GM11168 (cell line): ENCODE measurements at regions not wholly inside any gene's neighbourhood (a gene's known extent, or its start where the extent isn't known, plus 50 kb on each side); places are given as distances from the start of the nearest gene placed in this dataset.
"Not testable (repeated sequence)": the region's sequence is repeated elsewhere in the genome, so short reads cannot be mapped to it uniquely, and the experiment has no call there.

Source experiments
- in situ Hi-C: fragments of 300-500 bp; cut with MboI; formaldehyde crosslinking; loops from one replicate; pipeline ENCODE4 v1.12.0; 2022; ENCODE audit warnings: low sequenced_read_pairs; ENCODE audit not compliant: unreplicated experiment

DNA sequence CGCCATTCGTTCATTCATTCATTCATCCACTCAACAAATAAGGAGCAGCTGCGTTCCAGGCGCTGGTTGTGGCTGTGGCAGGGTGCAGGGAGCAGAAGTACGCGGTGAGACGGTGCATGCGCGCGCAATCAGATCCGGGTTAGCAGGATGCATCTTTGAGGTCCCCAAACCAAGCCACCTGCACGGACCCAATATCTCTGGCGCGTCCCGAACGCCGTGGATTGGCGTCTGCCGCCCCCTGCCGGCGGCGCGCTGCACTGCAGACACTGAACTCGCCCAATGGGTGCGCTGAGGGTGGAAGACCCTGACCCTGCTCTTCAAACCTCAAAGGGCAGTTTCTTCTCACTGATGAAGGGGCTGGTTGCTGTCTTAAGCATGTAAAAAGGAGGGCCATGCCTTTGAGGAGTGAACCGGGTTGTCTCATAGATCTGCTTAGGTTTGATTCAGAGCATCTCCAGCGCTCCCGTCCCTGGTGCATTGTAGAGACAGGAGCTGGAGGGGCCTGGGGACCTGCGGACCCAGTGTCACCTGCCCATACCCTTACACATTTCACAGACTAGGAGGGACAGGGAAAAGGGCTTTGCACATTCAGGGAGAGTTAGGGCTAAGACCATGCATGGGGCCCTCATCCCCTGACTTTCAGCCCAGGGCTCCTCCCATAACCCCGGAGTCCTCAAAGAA, 102.5 kb downstream of the RAMP3 start:
- in situ Hi-C loops = no loop called here

DNA sequence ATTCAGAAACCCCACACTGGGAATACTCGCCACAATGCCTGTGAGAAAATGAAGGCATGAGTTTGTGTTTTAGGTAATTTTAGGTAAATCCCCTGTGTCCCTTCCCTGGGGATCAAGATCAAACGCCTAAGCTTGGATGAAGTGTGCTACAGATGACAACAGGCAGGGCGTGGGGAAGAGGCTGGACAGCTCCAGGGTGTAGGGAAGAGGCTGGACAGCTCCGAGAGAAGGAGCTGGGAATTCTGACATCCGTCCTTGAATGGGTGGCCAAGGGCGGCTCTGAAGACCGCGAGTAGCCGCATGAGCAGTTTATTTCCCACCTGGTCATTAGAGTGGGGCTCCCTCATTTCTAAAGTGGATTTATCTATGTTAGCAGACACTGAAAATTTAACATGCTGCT, 109.7 kb downstream of the RAMP3 start:
- in situ Hi-C loops = no loop called here

DNA sequence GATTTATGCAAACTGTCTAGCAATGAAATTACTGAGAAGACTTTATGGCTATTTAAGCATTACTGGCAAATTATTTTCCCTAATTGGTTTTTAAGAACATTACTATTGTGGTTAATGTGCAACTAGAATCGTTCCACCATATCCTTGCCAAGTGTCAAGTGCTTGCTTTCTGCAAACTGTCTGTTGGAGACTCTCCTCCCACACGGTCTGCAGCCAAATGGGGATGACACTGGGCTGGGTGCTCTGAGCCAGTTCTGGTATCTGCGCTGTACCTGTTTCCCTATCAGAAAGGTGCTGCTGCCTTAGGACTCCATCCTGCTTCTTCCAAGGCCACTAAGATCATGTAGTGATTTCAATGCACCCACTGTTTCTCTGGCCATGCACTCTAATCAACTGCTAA, 110.4 kb downstream of the RAMP3 start:
- in situ Hi-C loops = no loop called here

- in situ Hi-C loops = no loop called here
These were observed 111.6 kb downstream of the RAMP3 start for GRCh38 chr7:45269192-45269591.

- in situ Hi-C loops = no loop called here
These were observed 121.3 kb downstream of the RAMP3 start for GRCh38 chr7:45278763-45279398.

- in situ Hi-C loops = not testable (repeated sequence)
These were observed 132.0 kb downstream of the RAMP3 start for GRCh38 chr7:45289611-45290010.

- in situ Hi-C loops = no loop called here
These were observed 133.3 kb downstream of the RAMP3 start for GRCh38 chr7:45290880-45291279.

GRCh38 chr7:45292481-45292880, 134.9 kb downstream of the RAMP3 start:
- in situ Hi-C loops = no loop called here

DNA sequence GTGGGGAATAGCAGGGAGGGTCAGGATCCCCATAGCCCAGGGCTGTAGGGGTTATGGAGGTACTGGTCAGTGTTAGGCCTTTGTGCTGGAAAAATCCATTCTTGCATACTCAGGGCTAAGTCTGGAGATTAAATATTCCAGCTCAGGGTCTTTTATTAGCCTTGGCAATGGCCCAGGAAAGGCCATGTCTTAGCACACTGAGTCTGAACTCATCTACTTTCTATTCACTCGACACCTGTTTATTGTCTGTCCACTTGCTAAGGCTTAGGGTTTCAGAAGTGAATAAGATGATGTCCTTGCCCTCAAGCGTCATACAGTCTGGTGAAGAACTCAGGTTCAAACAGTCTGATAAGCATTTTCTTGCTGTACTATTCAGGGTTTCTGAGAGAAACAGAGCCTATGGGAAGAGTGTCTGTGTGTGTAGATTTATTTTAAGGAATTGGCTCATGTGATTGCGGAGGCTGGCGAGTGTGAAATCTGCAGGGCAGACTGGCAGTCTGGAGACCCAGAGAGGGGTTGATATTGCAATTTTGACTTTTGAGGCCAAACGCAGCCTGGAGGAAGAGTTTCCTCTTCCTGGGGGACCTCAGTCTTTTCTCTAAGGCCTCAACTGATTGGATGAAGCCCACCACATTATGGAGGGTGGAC, 135.8 kb downstream of the RAMP3 start:
- in situ Hi-C loops = no loop called here

DNA sequence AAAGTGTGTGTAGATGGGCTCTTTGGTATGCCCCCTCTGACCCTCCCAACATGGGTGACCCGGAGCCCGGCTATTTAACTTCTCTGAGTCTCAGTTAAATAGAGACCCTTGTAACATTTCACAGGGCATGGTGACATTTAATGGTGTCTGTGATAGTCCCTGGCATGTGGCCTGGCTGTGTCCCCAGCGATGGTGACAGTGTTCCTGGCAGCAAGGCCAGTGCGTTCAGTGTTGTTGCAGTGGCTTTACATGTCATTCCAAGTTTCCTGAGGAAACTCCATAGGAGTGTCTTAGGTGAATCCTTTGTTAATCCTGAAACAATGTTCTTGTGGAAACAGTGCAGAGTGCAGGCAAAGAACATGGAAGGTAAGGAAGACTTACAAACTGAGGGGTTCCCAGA, 137.0 kb downstream of the RAMP3 start:
- in situ Hi-C loops = no loop called here

DNA sequence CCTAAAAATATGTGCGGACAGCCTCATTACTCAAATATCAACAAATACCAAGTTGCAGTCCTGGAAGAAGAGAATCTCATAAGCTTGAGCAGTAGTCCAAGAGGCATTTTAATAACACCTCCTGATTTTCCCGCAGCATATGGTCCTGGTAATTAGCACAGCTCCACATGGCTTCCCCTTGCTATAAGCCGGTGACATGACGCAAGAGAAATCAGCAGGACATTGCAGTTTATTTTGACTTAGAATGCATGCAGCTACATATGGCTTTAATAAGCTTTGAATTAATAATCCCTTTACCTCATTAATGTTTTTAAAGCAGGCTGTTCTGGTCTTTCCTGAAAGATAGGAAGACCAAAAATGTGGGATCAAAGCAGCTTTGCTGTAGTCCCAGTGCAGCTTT, 137.6 kb downstream of the RAMP3 start:
- in situ Hi-C loops = no loop called here

DNA sequence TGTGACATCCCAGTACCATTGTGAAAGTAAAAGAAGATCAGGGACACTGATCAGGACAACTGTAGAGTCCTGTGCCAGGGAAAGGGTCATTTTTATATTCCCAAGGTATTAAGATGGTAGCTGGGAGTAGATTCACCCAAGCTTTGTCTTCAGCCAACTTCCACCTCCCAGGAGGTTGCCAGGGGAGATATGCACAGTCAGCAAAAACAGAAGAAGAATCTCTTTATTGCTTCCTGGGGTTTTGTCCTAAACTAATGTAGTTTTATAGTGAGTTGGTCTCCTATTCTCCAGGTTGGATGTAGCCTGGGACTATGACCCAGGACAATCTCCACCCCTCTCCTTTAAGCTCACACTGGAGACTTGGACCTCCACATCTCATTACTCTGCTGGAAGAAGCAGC, 139.2 kb downstream of the RAMP3 start:
- in situ Hi-C loops = no loop called here

DNA sequence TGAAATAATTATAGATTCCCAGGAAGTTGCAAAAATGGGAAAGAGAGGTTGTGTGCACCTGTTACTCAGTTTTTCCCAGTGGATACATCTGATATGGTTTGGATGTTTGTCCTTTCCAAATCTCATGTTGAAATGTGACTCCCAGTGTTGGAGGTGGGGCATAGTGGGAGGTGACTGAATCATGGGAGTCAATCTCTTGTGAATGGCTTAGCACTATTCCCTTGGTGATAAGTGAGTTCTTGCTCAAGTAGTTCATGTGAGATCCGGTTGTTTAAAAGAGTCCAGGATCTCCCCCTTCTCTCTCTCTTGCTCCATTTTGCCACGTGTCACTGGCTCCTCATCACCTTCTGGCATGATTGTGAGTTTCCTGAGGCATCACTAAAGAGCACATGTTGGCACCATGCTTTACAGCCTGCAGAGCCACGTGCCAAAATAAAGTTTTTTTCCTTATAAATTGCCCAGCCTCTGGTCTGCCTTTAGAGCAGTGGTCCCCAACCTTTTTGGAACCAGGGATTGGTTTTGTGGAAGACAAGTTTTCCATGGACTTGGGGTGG, 149.2 kb downstream of the RAMP3 start:
- in situ Hi-C loops = no loop called here

- in situ Hi-C loops = no loop called here
These were observed 154.0 kb downstream of the RAMP3 start for GRCh38 chr7:45311597-45311996.

DNA sequence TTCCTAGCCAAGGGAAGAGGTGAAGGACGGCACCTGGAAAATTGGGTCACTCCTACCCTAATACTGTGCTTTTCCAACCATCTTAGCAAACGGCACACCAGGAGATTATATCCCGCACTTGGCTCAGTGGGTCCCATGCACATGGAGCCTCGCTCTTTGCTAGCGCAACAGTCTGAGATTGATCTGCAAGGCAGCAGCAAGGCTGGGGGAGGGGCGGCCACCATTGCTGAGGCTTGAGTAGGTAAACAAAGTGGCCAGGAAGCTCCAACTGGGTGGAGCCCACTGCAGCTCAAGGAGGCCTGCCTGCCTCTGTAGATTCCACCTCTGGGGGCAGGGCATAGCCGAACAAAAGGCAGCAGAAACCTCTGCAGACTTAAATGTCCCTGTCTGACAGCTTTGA, 157.9 kb downstream of the RAMP3 start:
- in situ Hi-C loops = not testable (repeated sequence)

DNA sequence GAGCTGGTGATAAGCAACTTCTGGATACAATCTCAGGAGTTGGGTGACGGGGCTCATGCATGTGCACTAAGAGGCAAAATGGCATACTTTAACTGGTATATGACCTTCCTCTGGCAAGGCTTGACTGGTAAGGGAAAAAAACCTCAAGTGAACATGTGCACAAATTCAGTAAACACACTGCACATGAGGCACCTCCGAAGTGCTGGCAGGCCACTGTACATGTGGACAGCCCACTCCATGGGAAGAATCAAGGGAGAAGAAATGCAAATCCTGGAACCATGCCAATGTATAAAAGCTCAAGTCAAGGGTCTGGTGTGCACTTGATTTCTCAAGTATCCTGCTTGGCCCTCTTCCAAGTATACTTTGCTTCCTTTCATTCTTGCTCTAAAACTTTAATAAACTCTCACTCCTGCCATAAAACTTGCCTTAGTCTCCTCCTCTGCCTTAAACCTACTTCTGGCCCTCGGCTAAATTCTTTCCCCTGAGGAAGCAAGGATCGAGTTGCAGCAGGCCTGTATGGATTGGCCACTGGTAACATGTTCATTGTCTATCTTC, 167.2 kb downstream of the RAMP3 start:
- in situ Hi-C loops = no loop called here

DNA sequence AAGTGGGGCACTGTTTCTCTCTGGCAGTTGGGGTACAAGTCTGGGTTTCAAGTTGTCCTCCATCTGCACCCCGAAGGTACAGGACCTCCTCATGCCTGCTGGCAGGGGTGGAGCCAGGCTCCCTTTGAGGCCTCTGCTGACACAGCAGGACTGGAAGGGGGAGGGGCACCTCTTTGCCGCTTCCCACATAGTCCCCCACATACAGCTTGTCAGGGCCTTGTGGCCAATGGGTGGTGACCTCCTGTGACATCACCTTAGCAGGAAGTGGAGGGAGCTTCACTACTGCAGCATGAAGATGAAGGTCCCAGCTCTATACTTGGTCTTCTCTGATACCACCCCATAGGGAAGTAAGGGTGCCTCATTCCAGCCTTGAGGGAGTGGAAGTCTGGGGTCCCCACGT, 167.8 kb downstream of the RAMP3 start:
- in situ Hi-C loops = no loop called here

DNA sequence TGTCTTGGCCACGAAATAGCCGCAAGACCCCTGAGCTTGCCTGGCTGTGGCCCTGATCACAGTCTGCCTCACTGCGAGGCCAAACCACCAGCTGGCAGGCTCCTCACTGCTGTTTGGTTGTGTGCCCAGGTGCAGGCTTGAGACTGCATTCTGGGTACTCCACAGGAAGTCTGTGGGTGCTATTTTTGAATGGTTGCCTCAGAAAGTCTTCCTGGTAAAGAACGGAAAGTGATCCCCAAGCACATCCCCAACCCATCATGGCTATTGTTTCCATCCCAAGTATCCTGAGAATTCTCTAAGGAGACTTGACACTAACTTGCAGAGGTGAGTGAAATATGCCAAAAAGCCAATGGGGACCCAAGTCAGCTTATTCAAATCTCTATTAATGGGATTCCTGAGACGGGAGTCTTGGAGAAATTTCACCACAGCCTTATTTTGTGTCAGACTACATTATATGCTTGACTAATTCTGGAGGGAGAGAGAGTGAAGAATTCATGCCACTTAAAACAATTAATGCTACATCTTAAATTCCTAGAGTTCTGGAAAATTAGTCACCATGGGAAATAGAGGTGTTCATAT, 170.9 kb downstream of the RAMP3 start:
- in situ Hi-C loops = no loop called here

DNA sequence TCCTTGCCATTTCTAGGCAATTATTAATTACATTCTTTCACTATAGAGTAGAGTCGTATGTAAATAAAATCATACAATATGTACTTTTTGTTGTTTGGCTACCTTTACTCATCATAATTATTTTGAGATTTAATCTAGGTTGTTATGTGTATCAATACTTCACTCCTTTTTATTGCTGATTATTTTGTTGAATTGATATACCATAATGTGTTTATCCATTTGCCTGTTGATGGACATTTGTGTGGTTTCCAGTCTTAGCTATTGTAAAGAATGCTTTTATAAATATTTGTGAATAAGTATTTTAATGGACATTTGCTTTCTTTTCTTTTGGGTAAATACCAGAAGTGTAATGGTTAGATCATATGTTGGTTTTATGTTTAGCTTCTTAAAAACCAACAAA, 174.0 kb downstream of the RAMP3 start:
- in situ Hi-C loops = no loop called here

- in situ Hi-C loops = not testable (repeated sequence)
These were observed 177.4 kb downstream of the RAMP3 start for GRCh38 chr7:45335024-45335423.

DNA sequence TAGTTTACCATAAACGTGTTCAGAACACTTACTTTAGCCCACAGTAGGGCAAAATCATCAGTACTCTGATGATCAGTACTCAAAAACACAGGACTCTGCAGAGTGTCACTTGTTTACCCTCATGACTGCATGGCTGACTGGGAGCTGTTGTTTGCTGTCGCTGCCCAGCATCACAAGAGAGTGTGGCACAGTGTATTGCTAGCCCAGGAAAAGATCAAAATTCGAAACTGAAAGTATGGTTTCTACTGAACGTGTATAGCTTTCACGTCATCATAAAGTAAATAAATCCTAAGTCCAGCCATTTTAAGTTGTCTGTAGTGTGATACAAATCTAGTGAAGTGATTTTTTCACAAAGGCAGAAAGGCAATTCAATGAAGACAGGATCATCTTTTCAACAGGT, 184.6 kb downstream of the RAMP3 start:
- in situ Hi-C loops = no loop called here
